ENCODE measurements at regions not wholly inside any gene's neighbourhood (a gene's known extent, or its start where the extent isn't known, plus 50 kb on each side); places are given as distances from the start of the nearest gene placed in this dataset.
"Not testable (repeated sequence)": the region's sequence is repeated elsewhere in the genome, so short reads cannot be mapped to it uniquely, and the experiment has no call there.

- no peaks in the 10 kb centered on the region for H4K20me1 ChIP-seq (replicated peaks; ENCODE audit: control insufficient read depth, insufficient read depth, low read length)
- no TSS peak for BruUV-seq (replicated peaks)
- H3K27me3 ChIP-seq (ENCODE audit: control insufficient read depth in 2 of 2, insufficient read depth in 2 of 2, low read length in 2 of 2) = no peaks in the 10 kb centered on the region
- no peaks in the 10 kb centered on the region for H3K9me3 ChIP-seq (replicated peaks; ENCODE audit: control insufficient read depth, insufficient read depth, low read depth, low read length)
- in situ Hi-C loops (cut with MboI) = no loop called here
- TF ChIP-seq FOXK2 (conservative IDR thresholded peaks at IDR 0.05 in 1 of 2, IDR thresholded peaks at IDR 0.05 in 1 of 2; ENCODE audit: low read depth in 2 of 2) = no peak
- TF ChIP-seq PHF20 (IDR thresholded peaks at IDR 0.05; ENCODE audit: partially characterized antibody) = no peak
- TF ChIP-seq RERE (CRISPR knock-in tag; IDR thresholded peaks at IDR 0.05; ENCODE audit: borderline replicate concordance) = no peak
- TF ChIP-seq COPS2 (conservative IDR thresholded peaks at IDR 0.05) = no peak
- TF ChIP-seq ZNF263 (CRISPR knock-in tag; IDR thresholded peaks at IDR 0.05; ENCODE audit: borderline replicate concordance) = no peak
- no peak for TF ChIP-seq MLX (CRISPR knock-in tag; conservative IDR thresholded peaks at IDR 0.05)
- H3K36me3 ChIP-seq (ENCODE audit: control insufficient read depth, insufficient read depth, low read length) = no peaks in the 10 kb centered on the region
- FAIRE-seq (no peak), DNase-seq (ENCODE audit: extremely low read depth in 1 of 4, low spot score in 3 of 4) (no peak), ATAC-seq (no peak)
- CTCF ChIA-PET (ENCODE audit: low intra/inter-chr PET ratio) = no interaction called here
- H3K4me2 ChIP-seq (ENCODE audit: insufficient read depth, low read length) = no peak overlapping the region
- no peak overlapping the region for H3K27ac ChIP-seq (ENCODE audit: extremely low read depth, low read depth, low read length)
- intact Hi-C loops (cut with micrococcal nuclease) = no loop called here
- POLR2A ChIA-PET = no interaction called here
- no peaks in the 10 kb centered on the region for H3K79me2 ChIP-seq (ENCODE audit: control insufficient read depth, insufficient read depth, low read length)
- H2AFZ ChIP-seq (ENCODE audit: low read depth, low read length) = no peak overlapping the region
- no peak overlapping the region for H3K4me3 ChIP-seq
- H3K9ac ChIP-seq (ENCODE audit: insufficient read depth in 1 of 2, low read depth in 2 of 2, low read length in 2 of 2) = no peak overlapping the region
- H3K4me1 ChIP-seq (replicated peaks in 1 of 2; ENCODE audit: control insufficient read depth in 2 of 2, insufficient read depth in 2 of 2, low read length in 2 of 2) = no peaks in the 10 kb centered on the region
- no peaks in the 10 kb centered on the region for H3K9me1 ChIP-seq (ENCODE audit: control insufficient read depth, insufficient read depth, low read length)
- WGBS (ENCODE audit: insufficient coverage, low coverage, missing lambda C conversion rate) = 2% methylated on average over 3 of the region's 3 CpGs
Measured at GRCh38 chrX:113473418-113473817, 632.8 kb upstream of the AMOT start.

GRCh38 chrX:113473015-113473414 is 632.4 kb upstream of the AMOT start:
- DNase-seq (ENCODE audit: extremely low read depth in 1 of 4, low spot score in 3 of 4); H4K20me1 ChIP-seq (replicated peaks; ENCODE audit: control insufficient read depth, insufficient read depth, low read length); H3K27me3 ChIP-seq (ENCODE audit: control insufficient read depth in 2 of 2, insufficient read depth in 2 of 2, low read length in 2 of 2); H3K79me2 ChIP-seq (ENCODE audit: control insufficient read depth, insufficient read depth, low read length); H2AFZ ChIP-seq (ENCODE audit: low read depth, low read length); H3K4me3 ChIP-seq; CTCF ChIA-PET (ENCODE audit: low intra/inter-chr PET ratio); POLR2A ChIA-PET; H3K27ac ChIP-seq (ENCODE audit: extremely low read depth, low read depth, low read length); FAIRE-seq; H3K9me3 ChIP-seq (replicated peaks; ENCODE audit: control insufficient read depth, insufficient read depth, low read depth, low read length); BruUV-seq (replicated peaks); ATAC-seq; H3K4me1 ChIP-seq (replicated peaks in 1 of 2; ENCODE audit: control insufficient read depth in 2 of 2, insufficient read depth in 2 of 2, low read length in 2 of 2); H3K9me1 ChIP-seq (ENCODE audit: control insufficient read depth, insufficient read depth, low read length); H3K36me3 ChIP-seq (ENCODE audit: control insufficient read depth, insufficient read depth, low read length); intact Hi-C loops (cut with micrococcal nuclease); H3K4me2 ChIP-seq (ENCODE audit: insufficient read depth, low read length); H3K9ac ChIP-seq (ENCODE audit: insufficient read depth in 1 of 2, low read depth in 2 of 2, low read length in 2 of 2); in situ Hi-C loops (cut with MboI): not testable (repeated sequence)
- 3% methylated on average over 5 of the region's 5 CpGs for whole genome bisulfite sequencing (ENCODE audit: insufficient coverage, low coverage, missing lambda C conversion rate)

Data from K562 (cell line).